H1 (cell line): ENCODE measurements at regions not wholly inside any gene's neighbourhood (a gene's known extent, or its start where the extent isn't known, plus 50 kb on each side); places are given as distances from the start of the nearest gene placed in this dataset.

ENCODE experiments used
- CTCF ChIA-PET: fragments of 300-600 bp; sonication (Branson Sonifier 250); formaldehyde crosslinking; loops from one replicate; lab custom pipeline; 2021; ENCODE audit not compliant: partially characterized antibody; lab: Charles Lee
- POLR2A ChIA-PET: fragments of 300-600 bp; sonication (Branson Sonifier 250); formaldehyde crosslinking; loops from one replicate; lab custom pipeline; 2021; ENCODE audit warnings: inconsistent platforms; ENCODE audit not compliant: partially characterized antibody; lab: Charles Lee
- DNase-seq, 2 experiments: peaks; one replicate each; pipeline versions ENCODE4 v3.0.0 to v3.0.0-alpha.2; 2010 to 2022; ENCODE audit warnings: low spot score in 2 of 2, low read depth in 1 of 2, mixed read lengths in 1 of 2
- FAIRE-seq: peaks from 2 replicates; lab custom pipeline; 2011; peaks lifted over from hg19 to GRCh38; lab: Jason Lieb, UNC
- H2AFZ ChIP-seq: 2 replicates; pipeline ENCODE4 v1.8.1; 2012; ENCODE audit warnings: low read length, inconsistent platforms
- H2AK5ac ChIP-seq: 2 replicates; pipeline ENCODE4 v1.6.1; 2013; ENCODE audit warnings: low read depth, low read length
- H2BK120ac ChIP-seq: replicated peaks from 2 replicates; pipeline ENCODE3; 2013; ENCODE audit warnings: low read depth, low read length, inconsistent platforms
- H2BK12ac ChIP-seq: 2 replicates; pipeline ENCODE4 v1.6.1; 2013; ENCODE audit warnings: low read depth, low read length
- H2BK15ac ChIP-seq: 2 replicates; pipeline ENCODE4 v1.6.1; 2013; ENCODE audit warnings: low read length
- H2BK20ac ChIP-seq: 2 replicates; pipeline ENCODE4 v1.6.1; 2013; ENCODE audit warnings: low read length
- H2BK5ac ChIP-seq: 2 replicates; pipeline ENCODE4 v1.6.1; 2013; ENCODE audit warnings: low read depth, low read length
- H3K14ac ChIP-seq: 2 replicates; pipeline ENCODE4 v1.6.1; 2013; ENCODE audit warnings: inconsistent platforms; ENCODE audit not compliant: insufficient read length
- H3K18ac ChIP-seq: 2 replicates; pipeline ENCODE4 v1.6.1; 2013; ENCODE audit warnings: low read length; ENCODE audit errors: extremely low read depth
- H3K23ac ChIP-seq: 2 replicates; pipeline ENCODE4 v1.6.1; 2013; ENCODE audit warnings: inconsistent platforms; ENCODE audit not compliant: insufficient read length
- H3K23me2 ChIP-seq: 2 replicates; pipeline ENCODE4 v1.6.1; 2013; ENCODE audit warnings: low read depth, low read length
- H3K27ac ChIP-seq: 2 replicates; pipeline ENCODE4 v1.6.1; 2011; ENCODE audit warnings: low read depth, low read length, inconsistent platforms
- H3K27me3 ChIP-seq, 4 experiments: replicated peaks in 1 of 4; 1 replicate in 1 of 4; 2 replicates in 3 of 4; pipeline versions ENCODE4 v1.6.1 to v1.8.1; 2011 to 2013; ENCODE audit warnings: low read length in 3 of 4, mild to moderate bottlenecking in 3 of 4, inconsistent platforms in 2 of 4, mixed read lengths in 2 of 4, moderate library complexity in 1 of 4; ENCODE audit not compliant: control insufficient read depth in 3 of 4, insufficient read depth in 3 of 4; ENCODE audit errors: extremely low read depth in 1 of 4
- H3K36me3 ChIP-seq, 4 experiments: 2 replicates each; pipeline versions ENCODE4 v1.6.1 to v1.8.1; 2011 to 2013; ENCODE audit warnings: mild to moderate bottlenecking in 4 of 4, low read length in 3 of 4, moderate library complexity in 2 of 4, control low read depth in 1 of 4, inconsistent platforms in 1 of 4; ENCODE audit not compliant: insufficient read depth in 4 of 4, control insufficient read depth in 2 of 4
- H3K4ac ChIP-seq: replicated peaks from 2 replicates; pipeline ENCODE3; 2013; ENCODE audit warnings: low read length, low read depth, mixed read lengths, inconsistent platforms; ENCODE audit not compliant: insufficient read length
- H3K4me1 ChIP-seq, 4 experiments: replicated peaks in 1 of 4; 1 replicate in 1 of 4; 2 replicates in 3 of 4; pipeline versions ENCODE4 v1.6.1 to v1.8.1; 2011 to 2013; ENCODE audit warnings: low read length in 3 of 4, inconsistent platforms in 2 of 4, mixed read lengths in 1 of 4; ENCODE audit not compliant: insufficient read depth in 4 of 4, control insufficient read depth in 3 of 4
- H3K4me2 ChIP-seq, 2 experiments: 2 replicates each; pipeline versions ENCODE4 v1.6.1 to v1.8.1; 2011 to 2013; ENCODE audit warnings: low read depth in 2 of 2, low read length in 2 of 2, control low read depth in 1 of 2, inconsistent platforms in 1 of 2, mild to moderate bottlenecking in 1 of 2; ENCODE audit not compliant: insufficient read depth in 1 of 2
- H3K4me3 ChIP-seq, 4 experiments: fragments of 200-600, 300-600 bp in 1 of 4; sonication (generic), shearing (Covaris generic), sonication (Bioruptor Twin) in 1 of 4; 2 replicates each; pipeline versions ENCODE4 v1.5.1 to v1.8.1; 2011 to 2016; ENCODE audit warnings: low read length in 4 of 4, low read depth in 3 of 4, control low read depth in 2 of 4, inconsistent platforms in 2 of 4, mild to moderate bottlenecking in 2 of 4, mixed read lengths in 1 of 4, moderate library complexity in 1 of 4; ENCODE audit not compliant: insufficient read depth in 2 of 4; ENCODE audit errors: extremely low read depth in 1 of 4
- H3K56ac ChIP-seq: replicated peaks from 2 replicates; pipeline ENCODE3; 2013; ENCODE audit warnings: low read depth, mild to moderate bottlenecking, mixed read lengths, low read length, inconsistent platforms; ENCODE audit not compliant: insufficient read length
- H3K79me1 ChIP-seq: 2 replicates; pipeline ENCODE4 v1.6.1; 2013; ENCODE audit warnings: low read depth, low read length, control low read depth
- H3K79me2 ChIP-seq, 2 experiments: 2 replicates each; pipeline versions ENCODE4 v1.6.1 to v1.8.1; 2012 to 2013; ENCODE audit warnings: low read length in 2 of 2, mild to moderate bottlenecking in 2 of 2, inconsistent platforms in 1 of 2; ENCODE audit not compliant: insufficient read depth in 2 of 2, control insufficient read depth in 1 of 2
- H3K9ac ChIP-seq, 4 experiments: replicated peaks in 1 of 4; 1 replicate in 1 of 4; 2 replicates in 3 of 4; pipeline versions ENCODE4 v1.6.1 to v1.8.1; 2011 to 2013; ENCODE audit warnings: low read depth in 3 of 4, low read length in 3 of 4, control low read depth in 2 of 4, mild to moderate bottlenecking in 2 of 4, moderate library complexity in 2 of 4, inconsistent platforms in 1 of 4; ENCODE audit errors: extremely low read depth in 1 of 4
- H3K9me3 ChIP-seq, 2 experiments: 2 replicates each; pipeline versions ENCODE4 v1.6.1 to v1.8.1; 2012 to 2013; ENCODE audit warnings: mild to moderate bottlenecking in 2 of 2, moderate library complexity in 2 of 2, control low read depth in 1 of 2, inconsistent platforms in 1 of 2, low read depth in 1 of 2, low read length in 1 of 2, mixed read lengths in 1 of 2; ENCODE audit not compliant: insufficient read depth in 2 of 2
- H4K20me1 ChIP-seq, 2 experiments: replicated peaks in 1 of 2; 2 replicates each; pipeline versions ENCODE3 to v1.8.1; 2011 to 2013; ENCODE audit warnings: inconsistent platforms in 2 of 2, low read length in 2 of 2, mild to moderate bottlenecking in 1 of 2; ENCODE audit not compliant: insufficient read depth in 2 of 2, control insufficient read depth in 1 of 2
- H4K5ac ChIP-seq: 2 replicates; pipeline ENCODE4 v1.6.1; 2013; ENCODE audit warnings: low read length, low read depth, mixed read lengths, inconsistent platforms; ENCODE audit not compliant: insufficient read length
- H4K8ac ChIP-seq: 2 replicates; pipeline ENCODE4 v1.8.0; 2013; ENCODE audit warnings: mild to moderate bottlenecking, moderate library complexity, low read length, inconsistent platforms; ENCODE audit not compliant: insufficient read depth; ENCODE audit errors: extremely low read depth
- H4K91ac ChIP-seq: replicated peaks from 2 replicates; pipeline ENCODE3; 2013; ENCODE audit warnings: low read length, mixed read lengths, inconsistent platforms; ENCODE audit not compliant: insufficient read length
- BRCA1 ChIP-seq: IDR thresholded peaks from 2 replicates; pipeline ENCODE4 v1.6.1; 2012; ENCODE audit warnings: low read depth, low read length, improper control_type of control experiment
- EP300 ChIP-seq, 2 experiments: IDR thresholded peaks; 1 replicate in 1 of 2; 2 replicates in 1 of 2; pipeline ENCODE4 v1.6.1; 2011 to 2012; ENCODE audit warnings: low read depth in 2 of 2, low read length in 2 of 2, mild to moderate bottlenecking in 2 of 2, borderline replicate concordance in 1 of 2, inconsistent platforms in 1 of 2, moderate library complexity in 1 of 2
- KDM1A ChIP-seq: fragments of 200-600, 300-600 bp; sonication (generic); IDR thresholded peaks from 2 replicates; pipeline ENCODE4 v1.7.1; 2016; ENCODE audit warnings: mild to moderate bottlenecking, low read length, borderline replicate concordance
- NANOG ChIP-seq: IDR thresholded peaks from 2 replicates; pipeline ENCODE4 v1.6.1; 2011; ENCODE audit warnings: low read length, low read depth, mild to moderate bottlenecking, inconsistent platforms; ENCODE audit not compliant: insufficient read depth, poor library complexity, severe bottlenecking
- POLR2AphosphoS5 ChIP-seq: IDR thresholded peaks from 2 replicates; pipeline ENCODE4 v1.6.1; 2011; ENCODE audit warnings: low read depth, low read length
- RAD21 ChIP-seq, 2 experiments: IDR thresholded peaks in 1 of 2; conservative IDR thresholded peaks in 1 of 2; 2 replicates each; pipeline ENCODE4 v1.6.1; 2011; ENCODE audit warnings: low read depth in 2 of 2, low read length in 2 of 2, improper control_type of control experiment in 1 of 2, inconsistent platforms in 1 of 2, mild to moderate bottlenecking in 1 of 2, moderate library complexity in 1 of 2
- SAP30 ChIP-seq: fragments of 300-600 bp; sonication (generic); IDR thresholded peaks from 2 replicates; pipeline ENCODE4 v1.7.1; 2012; ENCODE audit warnings: low read length, moderate library complexity, mild to moderate bottlenecking, inconsistent platforms; ENCODE audit not compliant: insufficient read depth, insufficient replicate concordance
- TEAD4 ChIP-seq: IDR thresholded peaks from 2 replicates; pipeline ENCODE4 v1.6.1; 2012; ENCODE audit warnings: low read depth, low read length, inconsistent platforms, mixed read lengths
- WGBS, 2 experiments: shearing (Covaris generic) in 1 of 2; methylation state at CpG; one replicate each; pipeline versions ENCODE4 v1.1.6 to v1.1.7; 2013 to 2015; ENCODE audit warnings: low lambda C conversion rate in 2 of 2, mixed read lengths in 2 of 2, inconsistent platforms in 1 of 2, low coverage in 1 of 2, missing lambda C conversion rate in 1 of 2; ENCODE audit not compliant: insufficient replicate concordance in 2 of 2, insufficient coverage in 1 of 2, insufficient read length in 1 of 2; ENCODE audit errors: extremely low coverage in 1 of 2, missing lambda C conversion rate in 1 of 2; 5-methylcytosine and 5-hydroxymethylcytosine counted together
- TF ChIP-seq, protein P1 (sequence below): IDR thresholded peaks from 2 replicates; pipeline ENCODE4 v1.6.1; 2011; ENCODE audit warnings: low read depth, mild to moderate bottlenecking, low read length; ENCODE audit not compliant: insufficient read depth

GRCh38 chr1:215507119-215507518, 60.0 kb upstream of the KCTD3 start:
- Histone ChIP-seq H3K18ac (no peak overlapping the region), H3K56ac (no peak overlapping the region), H2BK5ac (no peak overlapping the region), H3K4ac (no peak overlapping the region), H3K36me3 (no peaks in the 10 kb centered on the region), H2AK5ac (no peak overlapping the region), H2BK12ac (no peak overlapping the region), H3K27me3 (no peaks in the 10 kb centered on the region), H3K9ac (no peak overlapping the region), H2BK120ac (no peak overlapping the region), H2BK20ac (no peak overlapping the region), H3K4me1 (no peaks in the 10 kb centered on the region), H3K79me2 (no peaks in the 10 kb centered on the region), H4K91ac (no peak overlapping the region), H4K8ac (no peak overlapping the region), H3K23me2 (no peaks in the 10 kb centered on the region; the same call in 1 of the 2 replicates), H3K4me3 (no peak overlapping the region), H3K27ac (no peak overlapping the region)
- POLR2A ChIA-PET: no interaction called here
- no peak for DNase-seq
- WGBS, 2 experiments: 96% methylated on average over 1 of the region's 1 CpG; no CpG with 5 or more reads in 1 of the 2 experiments
- CTCF ChIA-PET: no interaction called here
- TF ChIP-seq TEAD4 (no peak), EP300 (IDR thresholded peaks at IDR 0.05; ENCODE audit: borderline replicate concordance in 1 of 2, low read depth in 2 of 2, low read length in 2 of 2) (no peak), NANOG (no peak), KDM1A (no peak), RAD21 (IDR thresholded peaks at IDR 0.05 in 1 of 2, conservative IDR thresholded peaks at IDR 0.05 in 1 of 2; ENCODE audit: low read depth in 2 of 2, low read length in 2 of 2) (no peak), BRCA1 (no peak), POLR2AphosphoS5 (no peak), SAP30 (no peak)
- TF ChIP-seq, protein P1, sequence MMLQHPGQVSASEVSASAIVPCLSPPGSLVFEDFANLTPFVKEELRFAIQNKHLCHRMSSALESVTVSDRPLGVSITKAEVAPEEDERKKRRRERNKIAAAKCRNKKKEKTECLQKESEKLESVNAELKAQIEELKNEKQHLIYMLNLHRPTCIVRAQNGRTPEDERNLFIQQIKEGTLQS: no peak
- TF ChIP-seq, all 59 proteins: peak for 0
- no peak overlapping the region for H4K5ac ChIP-seq
- no peaks in the 10 kb centered on the region for H3K79me1 ChIP-seq
- H3K14ac ChIP-seq: no peak overlapping the region
- no peaks in the 10 kb centered on the region for H4K20me1 ChIP-seq
- H2BK15ac ChIP-seq: no peak overlapping the region
- H3K4me2 ChIP-seq: no peak overlapping the region
- H2AFZ ChIP-seq: no peak overlapping the region
- H3K23ac ChIP-seq: no peak overlapping the region
- H3K9me3 ChIP-seq: no peaks in the 10 kb centered on the region
- no peak for FAIRE-seq
